Body of pancreas (tissue), 4 donors: ENCODE measurements at regions not wholly inside any gene's neighbourhood (a gene's known extent, or its start where the extent isn't known, plus 50 kb on each side); places are given as distances from the start of the nearest gene placed in this dataset.

ENCODE experiments used
- ATAC-seq: fragments of 150-250 bp; one replicate; pipeline ENCODE4 v1.9.1; 2016
- DNase-seq, 4 donors: peaks; one replicate each; pipeline ENCODE4 v3.0.0-alpha.2; 2019
- H3K27ac ChIP-seq, 4 donors: fragments of 200-600 bp; sonication (generic); 1 replicate in 3 of 4; 2 replicates in 1 of 4; pipeline versions ENCODE4 v1.5.1 to v1.6.1; 2016 to 2019; ENCODE audit warnings: mild to moderate bottlenecking in 1 of 4, mixed read lengths in 1 of 4, moderate library complexity in 1 of 4
- H3K27me3 ChIP-seq, 2 donors: fragments of 200-600 bp; sonication (generic); one replicate each; pipeline ENCODE4 v1.6.0; 2016; ENCODE audit warnings: mild to moderate bottlenecking in 1 of 2
- H3K36me3 ChIP-seq, 2 donors: fragments of 200-600 bp; sonication (generic); replicated peaks in 1 of 2; 2 replicates each; pipeline ENCODE4 v1.5.1; 2016; ENCODE audit warnings: low read depth in 2 of 2; ENCODE audit not compliant: insufficient read depth in 1 of 2
- H3K4me1 ChIP-seq: fragments of 200-600 bp; sonication (generic); one replicate; pipeline ENCODE4 v1.6.0; 2016
- H3K4me3 ChIP-seq, 2 donors: fragments of 200-600 bp; sonication (generic); 1 replicate in 1 of 2; 2 replicates in 1 of 2; pipeline ENCODE4 v1.5.1; 2016 to 2019
- H3K9me3 ChIP-seq, 3 donors: fragments of 200-600 bp; sonication (generic); 1 replicate in 2 of 3; 2 replicates in 1 of 3; pipeline ENCODE4 v1.5.1; 2016
- POLR2A ChIP-seq, 3 donors: fragments of 450-650 bp; IDR thresholded peaks; one replicate each; pipeline ENCODE4 v1.6.1; 2016; ENCODE audit warnings: antibody characterized with exemption in 3 of 3, mild to moderate bottlenecking in 2 of 3
- WGBS, 2 donors: methylation state at CpG; one replicate each; pipeline ENCODE4 v1.1.5; 2017; 5-methylcytosine and 5-hydroxymethylcytosine counted together
- intact Hi-C: fragments of 100-400 bp; cut with DNase I; formaldehyde crosslinking; loops from one replicate; pipeline ENCODE4 v1.15.1; 2023
- TF ChIP-seq, protein P1 (sequence below), 7 experiments: fragments of 450-650 bp in 4 of 7; fragments of 200-600 bp in 3 of 7; sonication (generic) in 3 of 7; IDR thresholded peaks; one replicate each; pipeline ENCODE4 v1.5.1; 2016 to 2019; ENCODE audit warnings: antibody characterized with exemption in 7 of 7

DNA sequence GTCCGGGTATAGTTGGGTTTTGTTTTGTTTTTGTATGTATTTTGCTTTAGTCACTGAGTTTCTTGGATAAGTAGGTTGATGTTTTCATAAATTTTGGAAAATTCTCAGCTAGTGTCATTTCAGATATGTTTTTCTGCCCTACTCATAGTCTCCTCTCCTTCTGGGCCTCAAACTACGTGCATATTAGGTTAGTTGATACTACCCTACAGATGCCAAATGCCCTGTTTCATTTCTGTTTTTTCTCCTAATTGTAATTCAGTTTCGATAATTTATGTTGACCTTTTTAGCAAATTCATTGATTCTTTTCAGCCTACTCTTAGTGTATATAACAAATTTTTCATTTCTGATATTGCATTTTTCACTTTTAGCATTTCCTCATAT lies 268.6 kb upstream of the RGS18 start:
- Histone ChIP-seq H3K36me3 (no peaks in the 10 kb centered on the region), H3K4me1 (no peaks in the 10 kb centered on the region), H3K27ac (no peak overlapping the region), H3K4me3 (no peak overlapping the region), H3K27me3 (no peaks in the 10 kb centered on the region), H3K9me3 (no peaks in the 10 kb centered on the region)
- intact Hi-C loops, result no loop called here
- no peak for TF ChIP-seq POLR2A (IDR thresholded peaks at IDR 0.05)
- TF ChIP-seq, protein P1, sequence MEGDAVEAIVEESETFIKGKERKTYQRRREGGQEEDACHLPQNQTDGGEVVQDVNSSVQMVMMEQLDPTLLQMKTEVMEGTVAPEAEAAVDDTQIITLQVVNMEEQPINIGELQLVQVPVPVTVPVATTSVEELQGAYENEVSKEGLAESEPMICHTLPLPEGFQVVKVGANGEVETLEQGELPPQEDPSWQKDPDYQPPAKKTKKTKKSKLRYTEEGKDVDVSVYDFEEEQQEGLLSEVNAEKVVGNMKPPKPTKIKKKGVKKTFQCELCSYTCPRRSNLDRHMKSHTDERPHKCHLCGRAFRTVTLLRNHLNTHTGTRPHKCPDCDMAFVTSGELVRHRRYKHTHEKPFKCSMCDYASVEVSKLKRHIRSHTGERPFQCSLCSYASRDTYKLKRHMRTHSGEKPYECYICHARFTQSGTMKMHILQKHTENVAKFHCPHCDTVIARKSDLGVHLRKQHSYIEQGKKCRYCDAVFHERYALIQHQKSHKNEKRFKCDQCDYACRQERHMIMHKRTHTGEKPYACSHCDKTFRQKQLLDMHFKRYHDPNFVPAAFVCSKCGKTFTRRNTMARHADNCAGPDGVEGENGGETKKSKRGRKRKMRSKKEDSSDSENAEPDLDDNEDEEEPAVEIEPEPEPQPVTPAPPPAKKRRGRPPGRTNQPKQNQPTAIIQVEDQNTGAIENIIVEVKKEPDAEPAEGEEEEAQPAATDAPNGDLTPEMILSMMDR (IDR thresholded peaks at IDR 0.05), result no peak
- DNase-seq (no peak), ATAC-seq (no peak)
- 81 to 84% methylated on average over 3 of the region's 3 CpGs for WGBS, 2 donors

DNA sequence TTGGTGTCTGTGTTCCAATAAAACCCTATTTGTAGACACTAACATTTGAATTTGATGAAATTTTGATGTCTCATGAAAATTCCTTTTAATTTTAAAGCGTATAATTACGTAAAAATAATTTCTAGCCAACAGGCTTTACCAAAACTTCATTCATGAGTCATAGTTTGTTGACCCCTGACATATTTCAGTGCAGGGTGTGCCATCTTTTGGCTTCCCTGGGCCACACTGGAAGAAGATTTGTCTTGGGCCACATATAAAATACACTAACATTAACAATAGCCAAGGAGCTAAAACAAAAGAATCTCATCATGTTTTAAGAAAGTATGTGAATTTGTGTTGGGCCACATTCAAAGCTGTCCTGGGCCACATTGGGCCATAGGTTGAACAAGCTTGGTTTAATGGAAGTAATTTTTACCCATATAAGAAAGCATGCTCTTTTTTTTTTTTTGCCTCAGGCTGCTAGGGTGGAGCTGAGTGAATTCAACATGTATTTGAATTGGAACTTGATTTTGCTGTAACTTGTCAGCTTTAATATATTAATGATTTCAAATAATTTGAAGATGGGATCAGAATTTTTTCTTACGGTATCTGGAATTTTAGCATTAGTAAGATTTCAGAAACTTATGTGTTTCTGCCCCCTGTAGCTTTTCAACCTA lies 267.7 kb upstream of the RGS18 start:
- Histone ChIP-seq H3K4me3 (no peak overlapping the region), H3K4me1 (no peaks in the 10 kb centered on the region), H3K27ac (no peak overlapping the region), H3K9me3 (no peaks in the 10 kb centered on the region), H3K36me3 (no peaks in the 10 kb centered on the region), H3K27me3 (no peaks in the 10 kb centered on the region)
- DNase-seq (no peak), ATAC-seq (no peak)
- intact Hi-C loops, result no loop called here
- 94 to 95% methylated on average over 3 of the region's 3 CpGs for WGBS, 2 donors
- TF ChIP-seq POLR2A (IDR thresholded peaks at IDR 0.05), result no peak
- TF ChIP-seq, protein P1 (IDR thresholded peaks at IDR 0.05), result no peak

DNA sequence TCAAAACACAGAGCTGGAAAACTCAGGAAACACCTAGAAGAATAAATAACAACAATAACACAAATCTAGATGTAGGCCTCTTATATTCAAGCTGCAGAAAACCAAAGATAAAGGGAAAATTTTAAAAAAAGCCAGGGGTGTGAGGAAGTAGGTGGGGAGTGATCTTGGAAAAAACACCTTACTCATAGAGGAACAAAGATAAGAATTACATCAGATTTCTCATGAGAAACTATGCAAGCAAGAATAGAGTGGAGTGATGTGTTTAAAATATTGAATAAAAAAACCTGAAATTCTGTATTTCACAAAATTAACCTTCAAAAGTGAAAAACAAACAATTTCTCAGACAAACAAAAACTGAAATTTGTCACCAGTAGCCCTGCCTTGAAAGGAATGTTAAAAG lies 265.5 kb upstream of the RGS18 start:
- no peaks in the 10 kb centered on the region for H3K4me1 ChIP-seq
- DNase-seq, result no peak
- no peaks in the 10 kb centered on the region for H3K27me3 ChIP-seq
- H3K9me3 ChIP-seq, result no peaks in the 10 kb centered on the region
- no peaks in the 10 kb centered on the region for H3K36me3 ChIP-seq
- ATAC-seq, result no peak
- TF ChIP-seq POLR2A (IDR thresholded peaks at IDR 0.05), result no peak
- TF ChIP-seq, protein P1 (IDR thresholded peaks at IDR 0.05), result no peak
- no peak overlapping the region for H3K27ac ChIP-seq
- no peak overlapping the region for H3K4me3 ChIP-seq
- intact Hi-C loops, result no loop called here

DNA sequence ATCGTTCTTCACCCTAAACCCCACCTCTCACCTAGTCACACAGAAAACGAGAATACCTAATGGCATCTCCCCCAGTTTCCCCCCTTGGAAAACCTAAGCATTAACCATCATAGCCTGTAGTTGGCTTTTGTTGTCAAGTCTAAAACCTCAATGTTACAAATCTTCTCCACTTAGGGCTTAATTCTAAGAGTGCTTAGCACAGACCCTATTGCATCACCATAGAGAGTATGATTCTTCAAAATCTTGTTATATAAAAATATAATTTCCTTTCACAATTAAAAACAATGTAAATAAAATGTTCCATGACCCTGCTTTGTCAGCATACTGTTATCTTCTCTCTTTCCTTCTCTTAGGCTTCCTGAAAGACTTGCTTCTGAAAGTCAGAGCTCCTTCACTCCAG lies 263.2 kb upstream of the RGS18 start:
- WGBS, 2 donors, result 49 to 63% methylated on average over 2 of the region's 2 CpGs
- no peaks in the 10 kb centered on the region for H3K27me3 ChIP-seq
- no peak for TF ChIP-seq POLR2A (IDR thresholded peaks at IDR 0.05)
- TF ChIP-seq, protein P1 (IDR thresholded peaks at IDR 0.05), result no peak
- no peaks in the 10 kb centered on the region for H3K9me3 ChIP-seq
- no peak for DNase-seq
- no peak overlapping the region for H3K4me3 ChIP-seq
- intact Hi-C loops, result no loop called here
- no peaks in the 10 kb centered on the region for H3K4me1 ChIP-seq
- no peak for ATAC-seq
- no peaks in the 10 kb centered on the region for H3K36me3 ChIP-seq
- no peak overlapping the region for H3K27ac ChIP-seq

DNA sequence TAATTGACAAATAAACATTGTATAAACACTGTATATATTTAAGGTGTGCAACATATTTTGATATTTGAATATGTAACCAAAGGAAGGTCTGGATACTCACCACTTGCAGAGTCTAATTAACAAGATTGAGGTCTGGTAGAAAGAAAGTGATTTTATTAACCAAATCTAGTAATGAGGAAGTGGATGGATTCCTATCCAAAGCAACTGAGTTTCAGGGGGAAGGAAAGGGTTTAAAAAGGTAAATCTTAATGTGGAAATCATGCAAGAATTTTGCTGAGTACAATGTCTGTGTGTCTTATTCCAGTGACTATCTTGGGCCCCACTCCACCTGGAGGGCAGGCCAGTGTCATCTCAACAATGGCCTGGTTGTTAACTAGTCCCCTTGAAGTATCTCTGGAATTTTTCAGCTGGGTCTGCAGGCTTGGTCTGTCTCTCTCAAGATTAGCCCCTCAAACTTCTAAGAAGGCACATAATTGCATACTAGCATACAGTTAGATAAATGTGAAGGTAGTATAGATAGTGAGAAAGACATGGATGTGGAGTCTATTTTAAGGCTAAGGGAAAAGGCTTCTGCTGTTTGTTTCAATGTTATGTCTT lies 262.7 kb upstream of the RGS18 start:
- no peaks in the 10 kb centered on the region for H3K27me3 ChIP-seq
- H3K4me1 ChIP-seq, result no peaks in the 10 kb centered on the region
- H3K36me3 ChIP-seq, result no peaks in the 10 kb centered on the region
- intact Hi-C loops, result no loop called here
- no peaks in the 10 kb centered on the region for H3K9me3 ChIP-seq
- no peak for ATAC-seq
- H3K27ac ChIP-seq, result no peak overlapping the region
- DNase-seq, result no peak
- no peak overlapping the region for H3K4me3 ChIP-seq
- TF ChIP-seq POLR2A (IDR thresholded peaks at IDR 0.05), result no peak
- TF ChIP-seq, protein P1 (IDR thresholded peaks at IDR 0.05), result no peak
